HuH-7 (cell line): ENCODE measurements at regions not wholly inside any gene's neighbourhood (a gene's known extent, or its start where the extent isn't known, plus 50 kb on each side); places are given as distances from the start of the nearest gene placed in this dataset.
"Not testable (repeated sequence)": the region's sequence is repeated elsewhere in the genome, so short reads cannot be mapped to it uniquely, and the experiment has no call there.

ENCODE experiments used
- DNase-seq: peaks from one replicate; pipeline ENCODE4 v3.0.0; 2011; ENCODE audit warnings: low spot score

- peak; percentile 69 for DNase-seq
Measured at GRCh38 chr2:55771612-55772011, 78.0 kb upstream of the PNPT1 start.

DNA sequence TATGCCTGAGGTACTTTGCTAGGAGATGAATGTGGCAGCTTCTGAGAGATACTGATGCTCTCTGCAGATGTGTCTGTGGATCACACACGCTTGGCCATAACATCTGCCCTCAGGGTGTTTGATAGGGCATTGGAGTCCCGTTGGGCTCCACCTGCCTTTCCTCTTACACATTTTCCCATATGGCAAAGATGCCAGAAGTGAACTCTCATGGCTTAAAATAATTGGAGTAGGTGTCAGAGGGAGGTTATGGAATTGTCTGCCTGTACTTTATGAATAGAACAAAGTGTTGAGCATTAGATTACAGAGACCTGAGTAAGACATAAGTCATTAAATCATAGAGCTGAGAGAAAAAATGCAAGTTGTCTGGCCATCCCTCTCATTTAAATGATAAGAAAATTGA lies 75.3 kb upstream of the PNPT1 start:
- DNase-seq, result no peak

GRCh38 chr2:55766947-55767346 lies 73.3 kb upstream of the PNPT1 start:
- no peak for DNase-seq

DNA sequence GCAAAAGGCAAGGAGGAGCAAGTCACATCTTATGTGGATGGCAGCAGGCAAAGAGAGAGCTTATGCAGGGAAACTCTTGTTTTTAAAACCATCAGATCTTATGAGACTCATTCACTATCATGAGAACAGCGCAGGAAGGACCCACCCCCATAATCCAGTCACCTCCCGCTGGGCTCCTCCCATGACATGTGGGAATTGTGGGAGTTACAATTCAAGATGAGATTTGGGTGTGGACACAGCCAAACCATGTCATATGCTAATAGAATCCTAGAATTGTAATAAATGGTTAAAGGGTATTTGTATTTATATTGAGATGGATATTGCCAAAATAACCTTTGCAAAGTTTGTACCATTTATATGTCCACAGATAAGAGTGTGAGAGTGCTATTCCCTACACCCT lies 72.1 kb upstream of the PNPT1 start:
- DNase-seq, result not testable (repeated sequence)

DNA sequence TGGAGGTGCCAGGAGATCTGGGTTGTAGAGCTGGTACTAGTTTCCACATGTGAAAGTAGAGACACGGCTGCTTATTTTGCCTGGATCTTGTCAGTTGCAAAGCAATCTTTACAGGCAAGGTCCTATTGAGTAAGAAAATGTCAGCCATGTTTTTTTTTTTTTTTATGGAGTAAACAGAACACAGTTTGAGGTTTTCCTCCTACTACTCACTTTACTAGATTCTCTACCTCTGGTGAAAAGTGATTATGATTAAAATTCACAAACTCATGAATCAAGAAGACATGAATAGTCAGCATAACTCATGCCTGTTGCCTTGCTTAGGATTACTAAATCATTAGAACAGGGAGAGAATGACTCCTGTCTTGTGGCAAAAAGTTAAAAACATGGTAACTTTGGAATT lies 70.1 kb upstream of the PNPT1 start:
- DNase-seq, result no peak

DNA sequence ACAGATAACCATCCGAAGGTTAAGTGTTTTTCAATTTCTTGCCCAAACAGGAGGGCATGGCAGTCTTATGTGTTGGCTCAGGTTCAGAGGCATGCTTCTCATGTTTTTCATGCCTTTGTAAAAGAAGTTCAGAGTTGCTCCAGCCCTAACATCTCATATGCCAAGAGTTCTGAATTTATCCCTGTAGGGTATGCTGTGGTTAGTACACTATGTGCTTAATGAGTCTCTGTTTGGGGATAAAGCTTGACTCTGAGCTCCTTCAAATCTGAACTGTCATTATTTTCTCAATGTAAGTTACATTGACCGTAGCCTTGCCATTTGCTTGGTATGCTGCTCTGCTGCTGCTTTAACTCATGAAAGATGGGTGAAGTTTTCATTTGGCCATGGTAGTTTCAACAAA lies 67.9 kb upstream of the PNPT1 start:
- no peak for DNase-seq

DNA sequence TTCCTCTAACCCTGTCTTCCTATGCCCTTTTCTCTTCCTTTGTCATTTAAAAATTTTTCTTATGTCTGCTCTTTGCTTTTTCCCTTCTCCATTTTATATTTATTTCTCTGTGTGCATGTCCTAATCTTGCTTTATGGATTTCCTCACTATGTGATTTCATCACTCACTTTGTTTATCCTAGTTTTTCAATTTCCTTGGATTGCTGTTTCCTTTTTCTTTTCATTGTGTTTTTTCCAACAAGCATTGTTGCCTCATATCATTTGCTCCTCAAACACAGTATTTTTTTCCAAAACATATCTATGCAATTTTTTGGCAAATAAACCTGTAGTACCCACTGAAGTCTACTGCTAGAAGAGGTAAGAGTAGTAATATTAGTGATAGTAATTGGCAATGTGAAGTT lies 67.4 kb upstream of the PNPT1 start:
- DNase-seq, result no peak

DNA sequence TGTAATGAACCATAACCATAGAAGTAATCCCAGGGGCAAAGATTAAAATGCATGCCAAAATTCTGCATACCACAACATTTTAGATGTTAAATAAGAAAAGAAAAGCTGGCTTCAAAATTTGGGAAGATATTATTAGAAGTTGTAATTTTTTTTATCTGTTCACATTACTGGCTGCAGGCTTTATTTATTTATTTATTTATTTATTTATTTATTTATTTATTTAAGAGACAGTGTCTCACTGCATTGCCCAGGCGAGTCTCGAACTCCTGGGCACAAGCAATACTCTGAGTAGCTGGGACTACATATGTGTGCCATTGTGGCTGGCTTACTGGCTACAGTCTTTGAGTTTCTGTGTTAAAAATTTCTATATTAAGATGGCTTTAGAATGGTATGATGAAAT lies 66.5 kb upstream of the PNPT1 start:
- no peak for DNase-seq

GRCh38 chr2:55759271-55759921 lies 65.8 kb upstream of the PNPT1 start:
- no peak for DNase-seq

DNA sequence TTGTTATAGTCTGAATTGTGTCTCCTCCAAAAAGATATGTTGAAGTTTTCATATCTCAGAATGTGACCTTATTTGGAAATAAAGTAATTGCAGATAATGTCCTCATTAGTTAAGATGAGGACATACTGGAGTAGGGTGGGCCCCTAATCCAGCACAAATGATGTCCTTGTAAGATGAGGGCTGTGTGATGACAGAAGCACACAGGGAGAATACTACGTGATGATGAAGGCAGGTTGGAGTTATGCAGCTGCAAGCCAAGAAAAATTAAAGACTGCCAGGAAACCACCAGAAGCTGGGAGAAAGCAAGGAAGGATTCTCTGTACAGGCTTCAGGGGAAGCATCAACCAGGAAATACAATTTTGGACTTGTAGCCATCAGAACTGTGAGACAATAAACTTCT lies 58.3 kb upstream of the PNPT1 start:
- DNase-seq, result no peak

DNA sequence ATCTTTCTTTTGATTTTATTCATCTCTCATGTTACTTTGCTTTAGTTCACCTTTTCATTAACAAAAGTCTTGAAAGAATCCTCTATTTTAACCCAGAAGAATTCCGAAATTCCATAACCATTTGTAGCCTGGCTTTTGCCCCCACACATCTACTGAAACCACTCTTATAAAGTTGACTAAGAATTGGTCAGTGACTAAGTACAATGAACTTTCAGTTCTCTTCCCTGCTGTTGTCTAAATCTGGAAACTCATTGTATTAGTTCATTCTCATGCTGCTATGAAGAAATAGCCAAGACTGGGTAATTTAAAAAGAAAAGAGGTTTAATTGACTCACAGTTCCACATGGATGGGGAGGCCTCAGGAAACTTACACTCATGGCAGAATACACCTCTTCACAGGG lies 49.9 kb upstream of the PNPT1 start:
- DNase-seq, result no peak
